Lower lobe of right lung (tissue), 2 donors: ENCODE measurements at regions not wholly inside any gene's neighbourhood (a gene's known extent, or its start where the extent isn't known, plus 50 kb on each side); places are given as distances from the start of the nearest gene placed in this dataset.

Experiments used
- ATAC-seq, 2 donors: fragments of 200-7000 bp; cut with Tn5 transposase; one replicate each; pipeline ENCODE4 v1.9.1; 2020 to 2022; ENCODE audit warnings: mild to moderate bottlenecking in 2 of 2, moderate library complexity in 2 of 2
- DNase-seq: peaks from one replicate; pipeline ENCODE4 v3.0.0-alpha.2; 2020
- H3K27ac ChIP-seq: fragments of 200-600 bp; one replicate; pipeline ENCODE4 v1.8.0; 2022
- H3K27me3 ChIP-seq: fragments of 200-600 bp; one replicate; pipeline ENCODE4 v1.8.0; 2022; ENCODE audit warnings: low read depth
- H3K36me3 ChIP-seq: fragments of 200-600 bp; one replicate; pipeline ENCODE4 v1.8.0; 2022; ENCODE audit warnings: mild to moderate bottlenecking
- H3K4me1 ChIP-seq: fragments of 200-600 bp; one replicate; pipeline ENCODE4 v1.8.0; 2022
- H3K4me3 ChIP-seq: fragments of 200-600 bp; one replicate; pipeline ENCODE4 v1.8.0; 2022; ENCODE audit warnings: mild to moderate bottlenecking
- H3K9me3 ChIP-seq: fragments of 200-600 bp; one replicate; pipeline ENCODE4 v1.8.0; 2022
- CTCF ChIP-seq: fragments of 200-600 bp; IDR thresholded peaks from one replicate; pipeline ENCODE4 v1.8.0; 2022; ENCODE audit warnings: antibody characterized with exemption, mild to moderate bottlenecking
- intact Hi-C: fragments of 100-400 bp; cut with DNase I; formaldehyde crosslinking; loops from one replicate; pipeline ENCODE4 v1.11.0; 2022
- donor health status: DM: no; HTN: yes; CAD: no; lungs with severe emphysema.

DNA sequence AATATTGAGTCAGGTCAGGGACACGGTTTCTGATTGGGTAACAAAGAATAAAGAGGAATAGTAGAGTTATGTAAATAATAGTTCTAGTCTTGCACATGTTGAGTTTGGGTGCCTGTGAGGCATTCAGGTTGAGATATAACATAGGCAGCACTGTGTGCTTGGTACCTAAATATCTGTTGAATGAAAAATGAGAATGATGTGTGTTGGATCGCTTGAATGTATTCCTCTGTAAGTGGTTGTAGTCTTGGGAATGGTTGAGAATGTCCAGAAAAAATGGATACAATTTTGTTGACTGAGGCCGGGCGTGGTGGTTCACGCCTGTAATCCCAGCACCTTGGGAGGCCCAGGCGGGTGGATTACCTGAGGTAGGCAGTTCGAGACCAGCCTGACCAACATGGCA, 116.3 kb upstream of the HNRNPU start:
- H3K4me1 ChIP-seq = no peaks in the 10 kb centered on the region
- no peaks in the 10 kb centered on the region for H3K27me3 ChIP-seq
- no peak overlapping the region for H3K4me3 ChIP-seq
- intact Hi-C loops = no loop called here
- H3K27ac ChIP-seq = no peak overlapping the region
- no peak for DNase-seq
- no peaks in the 10 kb centered on the region for H3K36me3 ChIP-seq
- no peaks in the 10 kb centered on the region for H3K9me3 ChIP-seq
- no peak for TF ChIP-seq CTCF
- ATAC-seq = no peak

- Histone ChIP-seq H3K4me1 (peaks cover 5% of the 10 kb centered on the region), H3K9me3 (no peaks in the 10 kb centered on the region), H3K27ac (no peak overlapping the region), H3K4me3 (no peak overlapping the region), H3K27me3 (no peaks in the 10 kb centered on the region), H3K36me3 (no peaks in the 10 kb centered on the region)
- no peak for ATAC-seq
- TF ChIP-seq CTCF = no peak
- DNase-seq = no peak
- intact Hi-C loops = no loop called here
Measured at GRCh38 chr1:244974550-244974949, 110.2 kb upstream of the HNRNPU start.

GRCh38 chr1:244974106-244974505, 109.8 kb upstream of the HNRNPU start:
- Histone ChIP-seq H3K4me1 (peaks cover 6% of the 10 kb centered on the region), H3K27ac (no peak overlapping the region), H3K4me3 (no peak overlapping the region), H3K9me3 (no peaks in the 10 kb centered on the region), H3K36me3 (no peaks in the 10 kb centered on the region), H3K27me3 (no peaks in the 10 kb centered on the region)
- TF ChIP-seq CTCF = no peak
- intact Hi-C loops = no loop called here
- DNase-seq (no peak), ATAC-seq (no peak)

- intact Hi-C loops = no loop called here
- no peak for TF ChIP-seq CTCF
- no peaks in the 10 kb centered on the region for H3K9me3 ChIP-seq
- peaks cover 16% of the 10 kb centered on the region for H3K4me1 ChIP-seq
- peak overlapping the region; percentile 100 for H3K27ac ChIP-seq
- DNase-seq (no peak), ATAC-seq (no peak)
- H3K27me3 ChIP-seq = no peaks in the 10 kb centered on the region
- no peaks in the 10 kb centered on the region for H3K36me3 ChIP-seq
- peak overlapping the region; percentile 67 for H3K4me3 ChIP-seq
Measured at GRCh38 chr1:244971552-244972216, 107.3 kb upstream of the HNRNPU start.

GRCh38 chr1:244970744-244971551, 106.6 kb upstream of the HNRNPU start:
- no peaks in the 10 kb centered on the region for H3K36me3 ChIP-seq
- DNase-seq (peak; percentile 94), ATAC-seq (peak; percentile 90 to 95)
- H3K4me1 ChIP-seq = peaks cover 16% of the 10 kb centered on the region
- H3K4me3 ChIP-seq = peak overlapping the region; percentile 67
- intact Hi-C loops = no loop called here
- H3K27me3 ChIP-seq = no peaks in the 10 kb centered on the region
- H3K27ac ChIP-seq = peak overlapping the region; percentile 100
- no peaks in the 10 kb centered on the region for H3K9me3 ChIP-seq
- TF ChIP-seq CTCF = peak; percentile 53
